NCI-H146 treated with DMSO at 0.1 percent for 48 hours (cell line): ENCODE measurements at regions not wholly inside any gene's neighbourhood (a gene's known extent, or its start where the extent isn't known, plus 50 kb on each side); places are given as distances from the start of the nearest gene placed in this dataset.
"Not testable (repeated sequence)": the region's sequence is repeated elsewhere in the genome, so short reads cannot be mapped to it uniquely, and the experiment has no call there.

ENCODE experiments used
- DNase-seq: peaks from one replicate; lab custom pipeline; 2025; ENCODE audit not compliant: unreplicated experiment; lab: John Stamatoyannopoulos, UW

DNA sequence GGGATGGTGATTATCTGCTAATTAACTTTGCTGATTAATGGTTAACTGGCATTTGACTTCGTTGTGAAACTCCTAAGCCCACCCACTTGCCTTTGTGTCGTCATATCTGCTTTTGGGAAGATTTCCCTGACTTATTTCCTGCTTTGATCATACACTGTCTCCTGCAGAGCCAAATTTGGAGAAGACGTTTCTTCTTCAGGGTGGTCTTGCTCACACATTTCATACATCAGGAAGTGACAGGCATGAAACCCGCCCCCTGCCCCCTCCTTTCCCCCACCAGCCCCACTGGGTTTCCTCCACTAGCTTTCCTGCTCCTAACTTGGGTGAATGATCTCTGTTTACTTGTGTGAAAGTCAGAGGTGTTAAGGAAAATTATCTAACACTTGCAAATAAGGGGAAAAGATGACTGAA, 300.1 kb downstream of the TSN start:
- no peak for DNase-seq

DNA sequence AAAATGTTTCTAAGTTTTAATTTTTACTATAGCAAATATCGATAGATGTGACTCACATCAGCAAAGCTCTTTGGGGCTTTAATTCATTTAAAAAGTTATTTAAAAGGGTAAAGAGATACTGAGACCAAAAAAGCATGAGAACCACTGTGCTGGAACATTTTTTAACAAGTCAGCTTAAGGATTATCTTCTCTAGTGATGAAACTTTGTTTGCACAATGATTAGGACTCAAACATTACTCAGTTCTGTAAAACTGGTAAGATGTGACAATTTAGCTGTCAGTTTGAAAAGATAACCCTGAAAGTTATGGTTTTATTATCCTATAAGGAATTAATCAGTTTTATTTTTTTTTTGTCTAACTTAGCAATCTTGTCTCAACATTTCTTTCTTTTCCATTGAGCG, 301.4 kb downstream of the TSN start:
- no peak for DNase-seq

DNA sequence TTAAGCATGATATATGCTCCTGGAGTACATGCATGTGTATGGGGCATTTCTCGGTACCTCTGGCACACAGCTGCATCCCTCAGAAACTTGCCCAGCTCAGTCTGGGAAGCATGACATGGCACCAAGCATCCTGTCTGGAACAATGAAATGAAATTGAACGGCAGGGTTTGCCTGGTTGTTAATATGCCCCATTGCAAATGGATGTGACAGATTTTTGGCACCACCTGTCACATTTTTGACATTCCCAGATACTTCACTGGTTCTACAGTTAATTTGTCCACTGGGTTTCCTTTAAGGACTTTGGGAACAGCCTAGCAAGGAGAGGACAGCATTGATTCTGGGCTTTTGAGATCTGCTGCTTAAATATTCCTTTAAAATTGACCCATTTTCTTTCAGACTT, 305.8 kb downstream of the TSN start:
- no peak for DNase-seq

DNA sequence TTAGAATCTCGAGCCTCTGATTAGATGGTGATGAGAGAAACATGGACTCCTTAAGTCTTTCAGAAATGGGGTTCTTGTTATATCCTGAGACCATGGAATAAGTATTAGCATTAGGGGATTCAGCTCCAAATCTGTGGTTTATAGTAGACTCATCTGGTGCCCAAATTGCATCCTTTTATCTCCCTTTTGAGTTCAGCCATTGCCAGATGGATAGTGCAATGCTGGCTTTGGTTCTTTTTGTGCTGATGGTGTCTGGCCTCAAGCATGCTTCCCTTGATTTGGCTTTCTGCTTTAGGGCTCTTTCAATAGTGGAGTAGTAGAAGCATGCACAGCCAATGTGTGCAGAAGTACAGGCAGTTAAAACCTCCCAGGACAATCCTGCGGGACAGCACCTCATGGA, 306.4 kb downstream of the TSN start:
- no peak for DNase-seq

DNA sequence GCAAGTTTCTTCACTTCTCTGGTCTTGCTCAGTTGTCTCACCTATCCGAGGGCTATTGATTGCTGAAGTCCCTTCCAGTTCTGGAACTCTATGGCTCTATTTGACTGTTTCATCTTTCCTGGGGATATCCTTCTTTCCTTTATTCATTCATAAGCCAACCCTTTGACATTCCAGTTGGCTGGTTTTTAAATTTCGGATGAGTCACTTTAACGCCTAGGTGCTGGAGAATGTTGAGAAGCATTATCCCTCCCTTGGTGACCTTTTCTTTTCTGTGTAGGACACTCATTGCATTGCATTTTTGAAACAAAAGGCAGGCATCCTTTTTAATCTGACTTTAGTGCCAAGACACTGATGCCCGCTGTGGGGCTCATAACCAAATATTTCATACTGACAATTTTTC, 307.1 kb downstream of the TSN start:
- no peak for DNase-seq

DNA sequence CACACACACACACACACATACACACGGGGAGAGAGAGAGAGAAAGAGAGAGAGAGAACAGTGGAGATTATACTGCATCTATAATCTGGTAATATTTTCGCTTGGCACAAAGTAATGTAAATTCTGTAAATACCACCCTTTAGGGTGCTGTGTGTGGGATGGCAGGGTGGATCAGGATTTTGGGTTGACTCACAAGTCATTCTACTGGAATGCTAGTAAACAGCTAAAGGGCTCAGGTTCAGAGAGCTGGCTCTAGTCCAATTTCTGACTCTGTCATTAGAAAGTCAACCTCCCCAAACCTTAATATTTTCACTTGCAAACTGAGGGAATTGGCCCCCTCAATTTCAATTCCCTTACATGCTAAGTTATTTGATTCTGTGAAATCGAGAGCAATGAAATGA, 308.3 kb downstream of the TSN start:
- DNase-seq, result no peak

DNA sequence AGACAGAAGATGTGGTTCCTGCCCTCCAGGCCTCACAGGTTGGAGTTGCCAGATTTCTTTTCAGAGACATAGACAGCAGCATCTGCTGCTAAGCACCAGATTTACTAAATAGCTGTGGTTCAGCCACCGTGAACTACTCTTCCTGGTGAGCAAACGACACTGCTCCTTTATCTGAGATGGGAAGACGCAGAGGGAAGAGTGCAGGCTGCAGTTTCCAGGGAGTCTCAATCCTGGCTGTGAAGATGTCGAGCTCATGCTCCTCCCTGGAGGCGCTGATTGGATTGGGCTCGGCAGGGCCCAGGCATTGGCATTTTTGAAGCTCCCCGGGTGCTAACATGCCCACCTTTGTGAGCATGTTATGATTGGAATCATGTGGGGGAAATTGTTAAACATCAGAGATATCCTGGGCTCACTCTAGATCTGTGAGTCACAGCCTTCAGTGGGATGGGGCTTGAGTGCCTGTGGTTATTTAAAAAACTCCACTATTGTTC, 314.8 kb downstream of the TSN start:
- DNase-seq, result no peak

DNA sequence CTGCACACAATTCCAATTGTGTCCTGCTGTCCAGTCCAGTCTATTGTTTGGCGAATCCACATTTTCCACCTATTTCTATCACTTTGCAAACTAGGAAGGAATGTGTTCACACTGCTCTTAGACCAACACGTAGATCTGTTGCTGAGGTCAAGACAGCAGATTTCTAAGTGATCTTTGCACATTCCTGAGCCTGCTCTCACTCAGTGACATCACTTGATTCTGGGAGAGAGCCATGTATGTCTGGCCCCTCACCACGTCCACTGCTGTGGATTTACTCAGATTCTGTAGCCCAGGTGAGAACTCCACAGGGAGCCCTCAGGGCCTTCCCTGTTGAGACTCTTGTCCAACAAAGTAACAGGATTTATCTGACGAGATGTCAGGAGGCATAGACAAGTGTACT, 317.2 kb downstream of the TSN start:
- DNase-seq, result no peak

DNA sequence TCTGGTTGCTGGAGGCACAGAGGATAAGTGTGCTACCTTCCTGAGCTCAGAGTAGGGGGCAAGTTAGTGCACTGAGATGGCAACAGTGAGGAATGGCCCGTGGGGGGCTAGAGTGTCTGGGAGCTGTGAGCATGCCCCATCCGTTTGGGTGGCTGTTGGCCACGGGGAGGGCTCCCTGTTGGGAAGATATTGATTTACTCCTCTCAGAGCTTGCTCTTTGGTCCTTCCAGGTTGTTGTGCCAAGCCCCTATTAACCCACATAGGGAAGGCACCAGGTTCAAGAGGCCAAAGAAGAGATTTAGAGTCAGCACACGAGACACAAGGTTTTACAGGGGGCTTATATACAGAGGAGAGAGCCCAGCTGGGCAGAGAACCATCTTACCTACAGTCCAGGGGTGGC, 318.8 kb downstream of the TSN start:
- DNase-seq, result no peak

DNA sequence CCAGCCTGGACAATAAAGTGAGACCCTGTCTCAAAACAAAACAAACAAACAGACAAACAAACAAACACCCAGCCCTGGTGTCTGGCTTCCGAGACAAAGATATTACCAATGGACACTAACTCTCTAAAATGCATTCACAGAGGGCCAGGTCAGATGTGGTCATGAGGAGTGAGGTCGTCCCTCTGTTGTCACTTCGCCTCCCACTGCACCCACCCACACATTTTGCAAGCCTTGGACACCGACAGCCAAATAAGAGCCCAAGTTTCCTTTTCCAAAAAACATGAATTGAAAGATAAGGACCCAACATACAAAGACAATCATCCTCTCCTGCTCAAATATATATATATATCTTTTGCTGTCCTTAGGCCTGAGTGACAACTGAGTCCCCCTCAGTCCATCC, 319.9 kb downstream of the TSN start:
- DNase-seq, result no peak

DNA sequence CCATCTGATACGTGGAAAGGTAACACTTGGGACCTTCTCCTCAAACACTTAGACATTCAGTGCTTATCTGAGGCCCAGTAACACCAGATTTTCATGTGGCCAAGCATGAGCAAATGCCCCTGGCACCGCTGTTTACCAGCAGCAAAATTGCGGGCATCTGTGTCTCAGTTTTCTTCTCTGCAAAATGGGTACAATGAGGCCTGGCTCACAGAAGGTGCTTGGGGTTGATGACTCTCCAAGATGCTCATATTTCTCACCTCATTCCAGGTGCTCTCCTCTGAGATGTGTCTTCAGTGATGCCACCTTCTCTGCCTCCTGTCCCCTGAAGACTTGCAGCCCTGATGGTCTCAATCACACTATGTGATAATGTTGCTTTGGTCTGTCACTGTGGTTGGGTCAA, 321.7 kb downstream of the TSN start:
- no peak for DNase-seq

DNA sequence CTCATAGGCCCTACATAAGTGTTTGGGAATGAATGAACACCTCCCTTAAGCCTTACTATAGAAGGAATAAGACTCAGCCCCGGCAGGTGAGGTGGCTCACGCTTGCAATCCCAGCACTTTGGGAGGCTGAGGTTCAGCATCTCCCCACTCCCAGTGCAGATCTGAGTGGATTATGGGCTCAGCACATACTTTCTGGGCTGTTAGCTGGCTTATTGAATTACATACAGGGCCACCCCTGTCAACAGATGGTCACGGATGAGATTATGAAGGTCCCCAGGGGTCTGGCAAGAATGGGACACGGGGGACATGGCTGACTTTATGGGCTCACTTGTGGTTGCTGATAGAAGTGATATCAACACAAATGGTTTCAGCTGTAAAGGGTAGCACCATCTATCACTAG, 322.3 kb downstream of the TSN start:
- no peak for DNase-seq

DNA sequence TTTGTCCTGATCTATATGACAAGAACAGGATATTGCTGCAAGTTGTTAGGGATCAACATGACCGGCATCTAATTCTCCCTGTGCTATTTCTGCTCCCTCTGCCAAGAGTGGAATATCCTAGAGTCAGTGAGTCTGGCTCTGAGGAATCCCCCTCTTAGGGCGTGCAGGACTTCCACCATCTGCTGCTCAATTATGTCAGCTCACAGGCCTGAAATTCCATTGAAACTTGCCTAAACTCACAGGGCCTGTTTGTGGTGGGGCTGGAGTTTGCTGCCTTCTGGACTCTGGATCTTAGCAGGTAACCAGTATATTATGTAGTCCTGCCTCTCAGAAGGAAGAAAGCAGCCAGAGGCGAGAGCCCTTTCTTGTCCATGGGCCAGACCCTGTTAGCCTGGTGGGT, 323.0 kb downstream of the TSN start:
- no peak for DNase-seq

DNA sequence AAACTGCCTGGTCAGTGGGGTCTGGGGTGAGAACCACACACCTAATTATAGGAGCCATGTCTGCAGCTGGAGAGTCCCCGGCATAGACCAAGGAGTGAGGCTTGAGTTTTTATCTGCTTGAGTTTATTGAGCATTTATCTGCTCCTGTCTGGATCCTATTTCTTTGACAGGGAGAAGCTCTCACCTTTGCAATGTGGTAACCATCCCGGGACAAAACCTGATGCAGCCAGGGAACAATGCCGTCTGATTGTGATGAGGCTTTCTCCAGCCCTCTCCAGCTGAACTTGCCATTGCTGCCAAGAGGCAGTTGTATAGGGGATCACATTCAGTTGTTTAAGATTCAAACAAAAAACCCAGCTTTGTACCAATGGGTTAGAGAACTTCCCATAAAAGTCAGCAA, 324.4 kb downstream of the TSN start:
- no peak for DNase-seq

DNA sequence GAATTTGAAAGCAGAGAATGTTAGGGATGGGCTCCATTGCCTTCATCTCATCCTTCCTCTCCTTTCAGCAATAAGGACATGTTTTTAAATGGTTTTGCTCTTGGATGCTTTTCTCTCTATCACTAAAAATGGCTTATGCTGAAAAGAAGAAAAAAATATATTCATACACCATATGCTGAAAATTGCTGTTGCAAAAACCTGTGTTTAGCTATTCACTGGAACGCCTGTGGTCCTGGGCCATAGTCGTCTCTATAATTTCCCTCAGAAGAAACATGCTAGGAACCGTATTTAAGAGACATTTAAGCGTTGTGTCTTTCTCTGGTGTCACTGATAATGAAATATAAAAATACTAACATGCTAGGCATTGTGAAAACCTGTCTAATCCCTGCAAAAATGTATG, 324.9 kb downstream of the TSN start:
- no peak for DNase-seq

DNA sequence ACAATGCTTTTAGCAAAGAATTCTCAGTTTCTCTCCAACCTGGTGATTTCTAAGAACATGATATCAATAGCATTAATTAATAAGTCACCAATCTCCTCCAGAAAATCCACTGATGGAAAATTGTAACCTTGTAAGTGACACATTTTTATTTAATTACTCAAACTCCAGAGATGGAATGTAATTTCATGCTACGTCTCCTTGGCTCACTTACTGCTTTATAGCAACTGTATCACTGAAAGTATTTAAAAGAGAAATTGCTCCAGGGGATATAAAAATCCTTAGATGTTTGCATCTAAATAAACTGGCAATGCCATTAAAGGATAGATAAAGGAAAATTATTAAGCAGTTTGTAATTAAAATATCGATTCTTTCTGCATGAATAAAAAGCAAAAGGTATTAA, 325.4 kb downstream of the TSN start:
- no peak for DNase-seq

DNA sequence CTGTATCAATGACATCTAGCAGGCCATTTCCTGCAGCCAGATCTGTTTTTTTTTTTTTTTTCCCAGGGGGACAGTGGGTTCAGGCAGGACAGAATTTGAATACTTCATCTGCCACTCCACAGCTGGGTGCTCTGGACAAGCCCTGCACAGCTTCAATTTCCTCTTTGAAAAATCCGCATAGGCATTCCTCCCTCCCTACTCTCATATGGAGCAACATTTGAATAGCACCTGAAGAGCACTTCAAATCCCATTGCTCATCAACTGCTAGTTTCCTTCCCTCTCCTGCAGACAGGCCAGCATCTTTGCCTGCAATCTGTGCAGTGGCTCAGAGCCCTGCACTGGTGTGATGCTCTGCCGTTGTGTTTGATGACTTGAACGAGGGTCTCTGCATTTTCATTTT, 326.3 kb downstream of the TSN start:
- no peak for DNase-seq

DNA sequence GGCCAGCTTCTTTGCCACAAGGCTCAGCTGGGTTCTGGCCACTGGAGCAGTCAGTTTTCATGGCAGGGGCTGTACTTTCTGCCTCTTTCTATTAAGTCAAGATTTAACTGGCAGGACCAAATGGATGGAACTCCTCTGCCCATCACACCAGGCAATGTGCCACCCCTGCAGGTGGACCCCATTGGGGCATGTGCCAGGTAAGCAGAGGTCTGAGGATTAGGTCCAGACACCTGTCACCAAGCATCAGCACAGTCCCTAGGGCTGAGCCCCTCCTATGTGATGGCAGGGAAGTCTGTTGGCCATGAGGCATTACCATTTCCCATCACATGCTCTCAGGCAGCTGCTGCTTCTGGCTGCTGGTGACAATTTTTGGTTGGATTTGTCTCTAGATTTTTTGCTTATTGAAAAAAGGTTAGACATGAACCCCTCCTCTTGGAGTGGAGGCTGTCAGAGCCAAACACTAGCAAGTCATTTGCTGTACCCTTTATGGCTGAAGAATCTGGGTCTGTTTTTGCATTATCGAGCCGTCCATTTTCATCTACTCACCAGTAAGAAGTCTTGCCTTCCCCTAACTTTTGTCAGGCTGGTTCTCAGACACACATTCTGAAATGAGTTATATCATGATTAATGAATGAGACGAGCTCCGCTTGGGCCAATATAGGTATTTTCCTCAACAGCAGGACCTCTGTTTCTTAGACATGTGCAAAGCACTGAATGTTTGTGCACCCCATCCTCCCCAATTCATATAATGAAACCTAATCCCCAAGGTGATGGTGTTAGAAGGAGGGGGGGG, 328.0 kb downstream of the TSN start:
- DNase-seq, result no peak

DNA sequence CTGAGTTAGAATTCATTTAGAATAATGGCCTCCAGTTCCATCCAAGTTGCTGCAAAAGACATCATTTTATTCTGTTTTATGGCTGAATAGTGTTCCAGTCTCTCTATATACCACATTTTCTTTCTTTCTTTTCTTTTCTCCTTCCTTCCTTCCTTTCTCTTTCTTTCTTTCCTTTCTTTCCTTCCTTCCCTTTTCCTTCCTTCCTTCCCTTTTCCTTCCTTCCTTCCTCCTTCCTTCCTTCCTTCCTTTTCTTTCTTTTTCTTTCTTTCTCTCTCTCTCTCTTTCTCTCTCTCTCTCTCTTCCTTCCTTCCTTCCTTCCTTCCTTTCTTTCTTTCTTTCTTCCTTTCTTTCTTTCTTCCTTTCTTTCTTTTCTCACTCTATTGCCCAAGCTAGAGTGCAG, 330.2 kb downstream of the TSN start:
- DNase-seq, result not testable (repeated sequence)

DNA sequence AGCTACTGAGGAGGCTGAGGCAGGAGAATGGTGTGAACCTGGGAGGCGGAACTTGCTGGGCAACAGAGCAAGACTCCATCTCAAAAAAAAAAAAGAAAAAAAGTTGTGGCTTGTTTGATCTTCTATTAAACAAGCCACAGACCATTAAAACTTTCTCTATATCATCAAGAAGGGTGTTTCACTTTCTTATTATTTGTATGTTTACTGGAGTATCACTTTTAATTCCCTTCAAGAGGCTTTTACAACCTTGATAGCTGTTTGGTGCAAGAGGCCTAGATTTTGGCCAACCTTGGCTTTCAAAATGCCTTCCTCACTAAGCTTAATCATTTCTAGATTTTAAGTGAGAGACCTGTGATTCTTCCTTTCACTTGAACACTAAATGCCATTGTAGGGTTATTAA, 339.1 kb downstream of the TSN start:
- no peak for DNase-seq

DNA sequence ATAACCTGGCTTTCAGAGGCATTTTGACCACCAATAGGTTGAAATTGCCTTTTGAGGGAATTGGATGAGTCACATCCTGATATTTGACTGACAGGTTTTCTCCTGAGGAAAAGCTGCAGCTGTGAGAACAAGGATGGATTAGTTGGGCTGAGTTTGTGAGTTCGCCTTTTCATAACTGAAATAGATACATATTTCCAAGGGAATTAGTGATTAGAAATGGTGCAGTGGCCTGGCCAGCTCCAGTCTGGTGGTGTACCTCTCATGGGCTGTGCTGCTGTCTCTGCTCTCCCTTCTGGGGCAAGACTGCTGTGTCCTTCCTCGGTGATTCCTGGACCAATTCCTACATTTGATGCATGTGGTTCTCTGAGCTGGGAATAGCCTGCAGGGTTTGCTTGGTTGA, 341.3 kb downstream of the TSN start:
- no peak for DNase-seq

DNA sequence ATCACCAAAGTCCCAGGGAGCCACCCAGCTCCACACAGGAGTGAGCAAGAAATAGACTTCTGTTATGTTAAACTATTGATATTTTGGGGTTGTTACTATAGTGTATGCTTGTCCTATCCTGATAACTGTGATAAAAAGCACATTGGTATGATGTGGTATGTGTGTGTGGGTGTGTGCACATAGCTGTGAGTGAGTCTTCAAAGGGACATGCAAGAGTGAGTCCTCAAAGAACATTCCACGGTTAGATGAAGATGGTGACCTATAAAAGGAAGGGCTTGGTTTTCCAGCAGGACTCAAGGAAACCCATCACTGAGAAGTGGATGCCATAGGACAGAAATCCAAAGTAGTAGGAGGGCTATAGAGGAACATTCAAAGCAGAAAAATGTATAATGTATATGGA, 342.9 kb downstream of the TSN start:
- DNase-seq, result no peak

DNA sequence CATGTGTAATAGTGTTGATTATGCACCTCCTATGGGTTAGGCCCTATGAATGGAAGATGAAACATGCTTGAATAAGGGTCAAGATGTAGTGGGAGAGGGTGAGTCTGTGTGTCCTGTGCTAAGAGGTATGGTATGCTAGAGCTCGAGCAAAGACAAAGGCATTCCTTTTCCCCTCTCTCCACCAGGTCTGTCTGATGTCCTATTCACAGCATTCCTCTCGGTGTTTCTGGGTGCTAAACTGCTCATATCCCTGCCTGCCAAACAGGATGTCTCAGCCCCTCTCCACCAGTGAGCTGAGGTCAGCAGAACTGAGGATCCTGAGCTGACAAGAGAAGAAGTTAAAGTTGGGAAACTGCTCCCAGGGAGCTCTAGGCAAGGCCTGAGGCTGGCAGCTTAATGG, 344.9 kb downstream of the TSN start:
- no peak for DNase-seq
